Osteocyte (in vitro differentiated cells): ENCODE measurements at regions not wholly inside any gene's neighbourhood (a gene's known extent, or its start where the extent isn't known, plus 50 kb on each side); places are given as distances from the start of the nearest gene placed in this dataset.

Experiments
- DNase-seq: peaks from one replicate; pipeline ENCODE4 v3.0.0; 2021; ENCODE audit warnings: mixed read lengths; ENCODE audit not compliant: unreplicated experiment; ENCODE audit errors: extremely low spot score
- H3K27ac Mint-ChIP-seq: one replicate; pipeline ENCODE4 v1.8.0; 2021; ENCODE audit warnings: mild to moderate bottlenecking, mixed read lengths; ENCODE audit not compliant: unreplicated experiment
- H3K27me3 Mint-ChIP-seq: one replicate; pipeline ENCODE4 v1.8.0; 2021; ENCODE audit warnings: mixed read lengths; ENCODE audit not compliant: unreplicated experiment
- H3K36me3 Mint-ChIP-seq: one replicate; pipeline ENCODE4 v1.8.0; 2021; ENCODE audit warnings: mixed read lengths; ENCODE audit not compliant: unreplicated experiment
- H3K4me1 Mint-ChIP-seq: one replicate; pipeline ENCODE4 v1.8.0; 2021; ENCODE audit warnings: mixed read lengths; ENCODE audit not compliant: unreplicated experiment
- H3K4me3 Mint-ChIP-seq: one replicate; pipeline ENCODE4 v1.8.0; 2021; ENCODE audit warnings: mild to moderate bottlenecking, moderate library complexity, mixed read lengths; ENCODE audit not compliant: unreplicated experiment
- H3K9me3 Mint-ChIP-seq: one replicate; pipeline ENCODE4 v1.8.0; 2021; ENCODE audit warnings: mixed read lengths; ENCODE audit not compliant: unreplicated experiment
- TF ChIP-seq, protein P1 (sequence below): fragments of 200-600 bp; sonication (generic); IDR thresholded peaks from 2 replicates; pipeline ENCODE4 v1.5.0; 2021; ENCODE audit warnings: antibody characterized with exemption, mild to moderate bottlenecking, moderate library complexity

DNA sequence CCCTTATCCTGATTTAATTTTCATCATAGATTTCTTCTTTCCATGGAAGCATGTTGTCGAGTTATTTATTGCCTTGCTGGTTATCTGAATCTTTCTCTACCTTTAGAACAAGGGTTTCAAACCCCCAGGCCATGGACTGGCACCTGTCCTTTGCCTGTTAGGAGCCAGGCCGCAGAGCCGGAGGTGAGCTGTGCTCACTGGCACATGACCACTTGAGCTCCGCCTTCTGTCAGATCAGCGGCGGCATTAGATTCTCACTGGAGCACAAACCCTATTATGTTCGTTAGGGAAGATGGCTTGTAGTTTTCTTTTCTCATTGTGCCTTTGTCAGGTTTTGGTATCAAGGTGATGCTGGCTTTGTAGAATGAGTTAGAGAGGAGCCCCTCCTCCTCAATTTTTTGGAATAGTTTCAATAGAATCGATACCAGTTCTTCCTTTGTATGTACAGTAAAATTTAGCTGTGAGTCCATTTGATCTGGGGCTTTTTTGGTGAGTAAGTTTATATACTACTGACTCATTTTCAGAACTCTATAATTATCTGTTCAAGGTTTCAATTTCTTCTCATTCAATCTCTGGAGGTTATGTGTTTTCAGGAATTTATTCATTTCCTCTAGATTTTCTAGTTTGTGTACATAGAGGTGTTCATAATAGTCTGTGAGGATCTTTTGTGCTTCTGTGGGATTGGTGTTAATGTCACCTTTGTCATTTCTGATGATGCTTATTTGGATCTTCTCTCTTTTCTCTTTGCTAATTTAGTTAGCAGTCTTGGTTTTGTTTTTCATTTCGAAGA, 668.0 kb upstream of the FAM98A start:
- Mint-ChIP-seq H3K27ac (no peak overlapping the region), H3K9me3 (peaks cover 11% of the 10 kb centered on the region), H3K4me3 (no peak overlapping the region), H3K36me3 (no peaks in the 10 kb centered on the region), H3K27me3 (no peaks in the 10 kb centered on the region), H3K4me1 (no peaks in the 10 kb centered on the region)
- no peak for DNase-seq
- TF ChIP-seq, protein P1, sequence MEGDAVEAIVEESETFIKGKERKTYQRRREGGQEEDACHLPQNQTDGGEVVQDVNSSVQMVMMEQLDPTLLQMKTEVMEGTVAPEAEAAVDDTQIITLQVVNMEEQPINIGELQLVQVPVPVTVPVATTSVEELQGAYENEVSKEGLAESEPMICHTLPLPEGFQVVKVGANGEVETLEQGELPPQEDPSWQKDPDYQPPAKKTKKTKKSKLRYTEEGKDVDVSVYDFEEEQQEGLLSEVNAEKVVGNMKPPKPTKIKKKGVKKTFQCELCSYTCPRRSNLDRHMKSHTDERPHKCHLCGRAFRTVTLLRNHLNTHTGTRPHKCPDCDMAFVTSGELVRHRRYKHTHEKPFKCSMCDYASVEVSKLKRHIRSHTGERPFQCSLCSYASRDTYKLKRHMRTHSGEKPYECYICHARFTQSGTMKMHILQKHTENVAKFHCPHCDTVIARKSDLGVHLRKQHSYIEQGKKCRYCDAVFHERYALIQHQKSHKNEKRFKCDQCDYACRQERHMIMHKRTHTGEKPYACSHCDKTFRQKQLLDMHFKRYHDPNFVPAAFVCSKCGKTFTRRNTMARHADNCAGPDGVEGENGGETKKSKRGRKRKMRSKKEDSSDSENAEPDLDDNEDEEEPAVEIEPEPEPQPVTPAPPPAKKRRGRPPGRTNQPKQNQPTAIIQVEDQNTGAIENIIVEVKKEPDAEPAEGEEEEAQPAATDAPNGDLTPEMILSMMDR = no peak

DNA sequence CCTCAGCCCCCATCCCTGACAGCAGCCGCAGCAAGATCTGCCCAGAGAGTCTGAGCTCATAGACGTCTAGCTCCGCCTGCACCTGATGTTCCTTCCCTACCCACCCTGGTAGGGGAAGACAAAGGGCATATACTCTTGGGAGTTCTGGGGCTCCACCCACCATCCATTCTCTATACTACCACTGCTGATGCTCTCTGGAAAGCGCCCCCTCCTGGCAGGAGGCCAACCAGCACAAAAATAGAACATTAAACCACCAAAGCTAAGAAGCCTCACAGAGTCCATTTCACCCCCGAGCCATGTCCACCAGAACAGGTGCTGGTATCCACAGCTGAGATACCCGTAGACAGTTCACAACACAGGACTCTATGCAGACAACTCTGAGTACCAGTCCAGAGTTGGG, 662.6 kb upstream of the FAM98A start:
- no peaks in the 10 kb centered on the region for H3K36me3 Mint-ChIP-seq
- no peaks in the 10 kb centered on the region for H3K27me3 Mint-ChIP-seq
- DNase-seq = no peak
- H3K9me3 Mint-ChIP-seq = peaks cover 20% of the 10 kb centered on the region
- H3K4me1 Mint-ChIP-seq = no peaks in the 10 kb centered on the region
- no peak overlapping the region for H3K4me3 Mint-ChIP-seq
- TF ChIP-seq, protein P1 = no peak
- H3K27ac Mint-ChIP-seq = no peak overlapping the region

DNA sequence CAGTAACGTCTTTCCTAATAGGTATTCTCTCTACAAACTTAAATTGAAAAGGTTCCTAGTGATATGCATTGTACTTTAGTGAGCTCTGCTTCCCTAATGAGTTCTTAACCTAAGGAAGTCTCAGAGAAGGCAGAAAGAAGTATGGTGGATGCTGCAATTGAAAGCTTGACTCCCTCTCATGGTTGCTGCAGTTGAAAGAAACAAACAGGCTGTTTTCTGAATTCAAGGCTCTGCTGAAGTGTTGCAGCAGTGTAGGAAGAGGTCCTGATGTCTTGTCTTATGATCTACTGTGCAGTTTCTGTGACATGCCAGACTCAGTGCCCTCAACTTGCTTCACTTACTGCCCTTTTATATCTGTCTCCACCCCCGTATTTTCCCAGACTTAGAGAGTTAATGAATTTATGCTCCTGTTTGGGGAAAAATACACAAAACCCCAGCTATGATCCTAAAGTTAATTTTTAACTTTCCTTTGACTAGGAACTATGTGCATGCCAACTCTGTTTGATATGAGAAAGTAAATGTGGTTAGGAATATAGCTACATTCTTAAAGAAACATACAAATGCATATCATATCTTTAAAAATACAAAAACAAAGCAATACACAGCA, 655.3 kb upstream of the FAM98A start:
- peaks cover 8% of the 10 kb centered on the region for H3K9me3 Mint-ChIP-seq
- no peak overlapping the region for H3K27ac Mint-ChIP-seq
- H3K27me3 Mint-ChIP-seq = no peaks in the 10 kb centered on the region
- H3K36me3 Mint-ChIP-seq = no peaks in the 10 kb centered on the region
- H3K4me1 Mint-ChIP-seq = no peaks in the 10 kb centered on the region
- no peak overlapping the region for H3K4me3 Mint-ChIP-seq
- TF ChIP-seq, protein P1 = no peak
- no peak for DNase-seq

DNA sequence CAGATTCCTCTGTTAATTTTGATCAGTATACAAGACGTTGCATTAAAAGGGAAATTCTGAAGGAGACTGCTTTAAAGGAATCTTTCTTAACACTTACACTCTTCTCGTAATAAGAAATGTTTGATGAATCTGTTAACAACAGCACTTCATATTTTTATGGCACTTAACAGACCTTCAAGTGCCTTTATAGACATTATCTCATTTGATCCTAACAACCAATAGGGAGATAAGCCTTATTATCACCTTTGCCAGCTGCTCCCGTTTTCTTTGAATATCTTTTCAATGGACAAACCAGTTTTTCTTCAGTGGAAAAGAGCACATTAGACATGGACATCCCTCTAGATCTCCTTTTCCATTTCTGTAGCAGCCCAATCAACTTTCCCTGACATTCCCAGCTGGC, 653.0 kb upstream of the FAM98A start:
- Mint-ChIP-seq H3K27ac (no peak overlapping the region), H3K4me1 (no peaks in the 10 kb centered on the region), H3K36me3 (no peaks in the 10 kb centered on the region), H3K27me3 (no peaks in the 10 kb centered on the region), H3K9me3 (no peaks in the 10 kb centered on the region), H3K4me3 (no peak overlapping the region)
- DNase-seq = no peak
- TF ChIP-seq, protein P1 = no peak

DNA sequence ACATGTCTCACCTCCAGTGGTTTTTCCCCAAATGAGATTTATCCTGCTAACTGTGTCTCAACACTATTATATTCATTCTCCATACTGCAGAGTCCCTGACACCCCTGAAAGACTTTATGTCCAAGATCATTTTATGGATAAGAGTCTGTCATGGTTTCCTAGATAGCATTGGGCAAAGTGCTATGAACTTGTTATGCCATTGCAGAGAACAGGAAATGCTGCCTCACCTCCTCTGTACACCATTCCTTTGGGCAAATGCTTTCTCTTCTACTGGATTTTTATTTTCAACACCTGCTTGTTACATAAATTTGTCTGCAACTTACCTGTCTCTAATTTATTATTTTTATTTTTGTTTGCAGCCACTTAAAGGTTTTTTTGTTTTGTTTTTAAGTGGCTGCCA, 652.5 kb upstream of the FAM98A start:
- no peaks in the 10 kb centered on the region for H3K4me1 Mint-ChIP-seq

More for the DNA sequence above, 652.5 kb upstream of the FAM98A start:
- TF ChIP-seq, protein P1 = no peak
- H3K4me3 Mint-ChIP-seq = no peak overlapping the region
- no peak for DNase-seq
- no peaks in the 10 kb centered on the region for H3K36me3 Mint-ChIP-seq
- H3K9me3 Mint-ChIP-seq = no peaks in the 10 kb centered on the region
- H3K27ac Mint-ChIP-seq = no peak overlapping the region
- H3K27me3 Mint-ChIP-seq = no peaks in the 10 kb centered on the region
